ENCODE measurements at regions not wholly inside any gene's neighbourhood (a gene's known extent, or its start where the extent isn't known, plus 50 kb on each side); places are given as distances from the start of the nearest gene placed in this dataset.
A peak's percentile ranks its signal among the peaks of the same experiment; 100 is the strongest.

GRCh38 chr15:67992411-67992810 lies 61.7 kb upstream of the PIAS1 start:
- DNase-seq (ENCODE audit: low spot score), result no peak

- no peak for DNase-seq (ENCODE audit: low spot score)
These were observed 61.3 kb upstream of the PIAS1 start for GRCh38 chr15:67992834-67993233.

- DNase-seq (ENCODE audit: low spot score), result peak; percentile 25
These were observed 56.1 kb upstream of the PIAS1 start for GRCh38 chr15:67997996-67998395.

GRCh38 chr15:67998599-67999133 lies 55.4 kb upstream of the PIAS1 start:
- peak; percentile 63 for DNase-seq (ENCODE audit: low spot score)

- DNase-seq (ENCODE audit: low spot score), result no peak
These were observed 54.6 kb upstream of the PIAS1 start for GRCh38 chr15:67999320-68000100.

- DNase-seq (ENCODE audit: low spot score), result no peak
These were observed 53.4 kb upstream of the PIAS1 start for GRCh38 chr15:68000754-68001153.

- DNase-seq (ENCODE audit: low spot score), result no peak
These were observed 52.3 kb upstream of the PIAS1 start for GRCh38 chr15:68001811-68002210.

GRCh38 chr15:68003297-68003696 lies 50.8 kb upstream of the PIAS1 start:
- no peak for DNase-seq (ENCODE audit: low spot score)

Data from GM03348 (cell line).